ENCODE measurements at regions not wholly inside any gene's neighbourhood (a gene's known extent, or its start where the extent isn't known, plus 50 kb on each side); places are given as distances from the start of the nearest gene placed in this dataset.

- TF ChIP-seq EZH2phosphoT487 (IDR thresholded peaks at IDR 0.05) (no peak), CTCF (IDR thresholded peaks at IDR 0.05) (no peak), EZH2 (IDR thresholded peaks at IDR 0.05) (no peak)
Observed at GRCh38 chr17:22301353-22301745, 609.0 kb downstream of the KCNJ18 start.

All from neural progenitor cell (in vitro differentiated cells).